B cell (primary cell): ENCODE measurements at regions not wholly inside any gene's neighbourhood (a gene's known extent, or its start where the extent isn't known, plus 50 kb on each side); places are given as distances from the start of the nearest gene placed in this dataset.

Experiments
- ATAC-seq: fragments of 200-7000 bp; cut with Tn5 transposase; one replicate; pipeline ENCODE4 v1.10.0; 2021; ENCODE audit warnings: low read depth, mild to moderate bottlenecking, moderate number of reproducible peaks, moderate library complexity
- CTCF ChIA-PET: fragments of 350-600 bp; sonication (Branson Sonifier 250); formaldehyde crosslinking; loops from one replicate; lab custom pipeline; 2021; ENCODE audit warnings: antibody characterized with exemption, inconsistent platforms; lab: Charles Lee
- POLR2A ChIA-PET: fragments of 350-600 bp; sonication (Branson Sonifier 250); formaldehyde crosslinking; loops from one replicate; lab custom pipeline; 2021; ENCODE audit warnings: antibody characterized with exemption; lab: Charles Lee
- DNase-seq: peaks from one replicate; pipeline ENCODE4 v3.0.0; 2013
- H2AFZ ChIP-seq: 2 replicates; pipeline ENCODE4 v1.6.1; 2012; ENCODE audit warnings: mild to moderate bottlenecking, low read depth, low read length; ENCODE audit not compliant: insufficient read depth, poor library complexity, severe bottlenecking
- H3K27ac ChIP-seq, 2 donors: 1 replicate in 1 of 2; 2 replicates in 1 of 2; pipeline ENCODE4 v1.5.1; 2012 to 2013; ENCODE audit warnings: low read length in 2 of 2, mild to moderate bottlenecking in 2 of 2, moderate library complexity in 1 of 2
- H3K27me3 ChIP-seq, 4 experiments: fragments of 200-600 bp in 1 of 4; sonication (generic) in 1 of 4; replicated peaks in 1 of 4; 1 replicate in 2 of 4; 2 replicates in 2 of 4; pipeline versions ENCODE4 v1.6.1 to v1.7.0; 2013 to 2016; ENCODE audit warnings: low read length in 3 of 4, mild to moderate bottlenecking in 2 of 4, mixed read lengths in 1 of 4, moderate library complexity in 1 of 4; ENCODE audit not compliant: insufficient read depth in 4 of 4, control insufficient read depth in 3 of 4; ENCODE audit errors: control extremely low read depth in 1 of 4
- H3K36me3 ChIP-seq, 2 experiments: replicated peaks in 1 of 2; 1 replicate in 1 of 2; 2 replicates in 1 of 2; pipeline versions ENCODE4 v1.6.1 to v1.7.1; 2013; ENCODE audit warnings: low read length in 1 of 2; ENCODE audit not compliant: insufficient read depth in 2 of 2, control insufficient read depth in 1 of 2; ENCODE audit errors: control extremely low read depth in 1 of 2, extremely low read depth in 1 of 2
- H3K4me1 ChIP-seq, 2 donors: fragments of 200-600 bp in 1 of 2; sonication (generic) in 1 of 2; 1 replicate in 1 of 2; 2 replicates in 1 of 2; pipeline versions ENCODE4 v1.5.1 to v1.6.1; 2013 to 2017; ENCODE audit warnings: low read length in 2 of 2; ENCODE audit not compliant: control insufficient read depth in 2 of 2, insufficient read depth in 2 of 2
- H3K4me2 ChIP-seq: replicated peaks from 2 replicates; pipeline ENCODE3; 2012; ENCODE audit warnings: mild to moderate bottlenecking, low read depth, low read length; ENCODE audit not compliant: poor library complexity, severe bottlenecking
- H3K4me3 ChIP-seq, 5 experiments: fragments of 200-600 bp in 1 of 5; sonication (generic) in 1 of 5; 1 replicate in 3 of 5; 2 replicates in 2 of 5; pipeline versions ENCODE4 v1.5.1 to v1.7.0; 2011 to 2016; ENCODE audit warnings: low read length in 4 of 5, mild to moderate bottlenecking in 4 of 5, low read depth in 2 of 5, control low read depth in 1 of 5, moderate library complexity in 1 of 5; ENCODE audit not compliant: insufficient read depth in 1 of 5; ENCODE audit errors: control extremely low read depth in 1 of 5, extremely low read depth in 1 of 5
- H3K79me2 ChIP-seq: fragments of 200-600 bp; sonication (generic); one replicate; pipeline ENCODE4 v1.6.0; 2016; ENCODE audit warnings: low read length; ENCODE audit not compliant: control insufficient read depth, insufficient read depth
- H3K9ac ChIP-seq: fragments of 200-600 bp; sonication (generic); 2 replicates; pipeline ENCODE4 v1.6.1; 2017; ENCODE audit warnings: mild to moderate bottlenecking, low read length, moderate library complexity
- H3K9me3 ChIP-seq, 3 donors: one replicate each; pipeline versions ENCODE4 v1.6.1 to v1.7.1; 2013; ENCODE audit warnings: low read length in 2 of 3; ENCODE audit not compliant: control insufficient read depth in 2 of 3, insufficient read depth in 1 of 3; ENCODE audit errors: control extremely low read depth in 1 of 3
- H4K20me1 ChIP-seq: 2 replicates; pipeline ENCODE4 v1.6.0; 2012; ENCODE audit warnings: mild to moderate bottlenecking, low read length; ENCODE audit not compliant: insufficient read depth, control insufficient read depth, poor library complexity, severe bottlenecking
- H3K27ac Mint-ChIP-seq: one replicate; pipeline ENCODE4 v1.8.0; 2021; ENCODE audit warnings: mixed read lengths
- H3K27me3 Mint-ChIP-seq: one replicate; pipeline ENCODE4 v1.8.0; 2021; ENCODE audit warnings: mixed read lengths
- H3K4me1 Mint-ChIP-seq: one replicate; pipeline ENCODE4 v1.8.0; 2021; ENCODE audit warnings: mixed read lengths
- H3K4me3 Mint-ChIP-seq: one replicate; pipeline ENCODE4 v1.8.0; 2021; ENCODE audit warnings: mixed read lengths
- H3K9me3 Mint-ChIP-seq: one replicate; pipeline ENCODE4 v1.8.0; 2022; ENCODE audit warnings: mixed read lengths; ENCODE audit not compliant: insufficient read depth
- EZH2 ChIP-seq: IDR thresholded peaks from 2 replicates; pipeline ENCODE4 v1.6.1; 2012; ENCODE audit warnings: borderline replicate concordance, low read depth, mild to moderate bottlenecking, moderate library complexity, low read length; ENCODE audit not compliant: insufficient read depth, poor library complexity, severe bottlenecking
- WGBS: methylation state at CpG from one replicate; pipeline ENCODE4 v1.1.5; 2013; ENCODE audit warnings: missing lambda C conversion rate; ENCODE audit not compliant: insufficient coverage; 5-methylcytosine and 5-hydroxymethylcytosine counted together
- intact Hi-C: fragments of 100-400 bp; cut with micrococcal nuclease; formaldehyde crosslinking; loops from one replicate; pipeline ENCODE4 v1.10.0; 2022
- TF ChIP-seq, protein P1 (sequence below): fragments of 200-600 bp; IDR thresholded peaks from one replicate; pipeline ENCODE4 v1.8.0; 2022; ENCODE audit warnings: antibody characterized with exemption, mild to moderate bottlenecking

DNA sequence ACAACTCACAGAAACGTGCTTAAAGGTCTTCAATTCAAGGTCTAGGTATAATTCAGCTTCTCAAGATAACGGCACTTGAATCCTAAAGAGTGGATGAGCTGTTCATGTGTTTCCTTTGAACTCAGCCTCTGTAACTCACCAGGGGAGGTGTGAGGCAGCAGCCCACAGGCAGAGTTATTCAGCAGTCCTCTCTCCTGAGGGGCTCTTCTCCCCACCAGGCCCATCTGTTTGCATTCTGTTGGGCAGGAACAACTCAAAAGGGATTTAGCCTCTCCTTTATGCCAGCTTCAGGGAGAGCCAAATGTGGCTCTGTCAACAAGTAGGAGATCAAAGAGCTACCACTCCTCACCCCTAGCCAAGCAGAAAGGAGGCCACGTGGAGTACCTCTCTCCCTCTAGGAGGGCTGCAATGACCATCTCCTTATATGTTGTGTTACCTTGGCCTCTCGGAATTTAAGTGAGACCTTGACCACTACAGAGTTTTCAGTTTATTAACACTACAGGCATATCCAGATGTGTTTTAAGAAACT is 151.2 kb downstream of the SPATA18 start:
- Histone ChIP-seq H3K9ac (no peak overlapping the region), H3K4me1 (no peaks in the 10 kb centered on the region), H3K9me3 (no peaks in the 10 kb centered on the region), H3K27ac (no peak overlapping the region), H3K4me3 (no peak overlapping the region), H2AFZ (no peak overlapping the region), H4K20me1 (no peaks in the 10 kb centered on the region), H3K79me2 (no peaks in the 10 kb centered on the region), H3K27me3 (no peaks in the 10 kb centered on the region), H3K36me3 (no peaks in the 10 kb centered on the region), H3K4me2 (no peak overlapping the region)
- no peak for ATAC-seq
- ChIA-PET CTCF (no interaction called here), POLR2A (no interaction called here)
- Mint-ChIP-seq H3K27ac (no peak overlapping the region), H3K9me3 (no peaks in the 10 kb centered on the region), H3K27me3 (no peaks in the 10 kb centered on the region), H3K4me3 (no peak overlapping the region), H3K4me1 (no peaks in the 10 kb centered on the region)
- TF ChIP-seq, protein P1, sequence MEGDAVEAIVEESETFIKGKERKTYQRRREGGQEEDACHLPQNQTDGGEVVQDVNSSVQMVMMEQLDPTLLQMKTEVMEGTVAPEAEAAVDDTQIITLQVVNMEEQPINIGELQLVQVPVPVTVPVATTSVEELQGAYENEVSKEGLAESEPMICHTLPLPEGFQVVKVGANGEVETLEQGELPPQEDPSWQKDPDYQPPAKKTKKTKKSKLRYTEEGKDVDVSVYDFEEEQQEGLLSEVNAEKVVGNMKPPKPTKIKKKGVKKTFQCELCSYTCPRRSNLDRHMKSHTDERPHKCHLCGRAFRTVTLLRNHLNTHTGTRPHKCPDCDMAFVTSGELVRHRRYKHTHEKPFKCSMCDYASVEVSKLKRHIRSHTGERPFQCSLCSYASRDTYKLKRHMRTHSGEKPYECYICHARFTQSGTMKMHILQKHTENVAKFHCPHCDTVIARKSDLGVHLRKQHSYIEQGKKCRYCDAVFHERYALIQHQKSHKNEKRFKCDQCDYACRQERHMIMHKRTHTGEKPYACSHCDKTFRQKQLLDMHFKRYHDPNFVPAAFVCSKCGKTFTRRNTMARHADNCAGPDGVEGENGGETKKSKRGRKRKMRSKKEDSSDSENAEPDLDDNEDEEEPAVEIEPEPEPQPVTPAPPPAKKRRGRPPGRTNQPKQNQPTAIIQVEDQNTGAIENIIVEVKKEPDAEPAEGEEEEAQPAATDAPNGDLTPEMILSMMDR = no peak
- no peak for TF ChIP-seq EZH2
- WGBS = 89% methylated on average over 1 of the region's 4 CpGs
- intact Hi-C loops = no loop called here
- DNase-seq = no peak

GRCh38 chr4:52202931-52203330 is 151.8 kb downstream of the SPATA18 start:
- Mint-ChIP-seq H3K4me1 (no peaks in the 10 kb centered on the region), H3K27me3 (no peaks in the 10 kb centered on the region), H3K27ac (no peak overlapping the region), H3K9me3 (no peaks in the 10 kb centered on the region), H3K4me3 (no peak overlapping the region)
- no peaks in the 10 kb centered on the region for H3K9me3 ChIP-seq
- H3K9ac ChIP-seq = no peak overlapping the region
- intact Hi-C loops = no loop called here
- no peak overlapping the region for H3K27ac ChIP-seq
- H4K20me1 ChIP-seq = no peaks in the 10 kb centered on the region
- H3K79me2 ChIP-seq = no peaks in the 10 kb centered on the region
- no peaks in the 10 kb centered on the region for H3K4me1 ChIP-seq
- WGBS = no CpG with 5 or more reads among the region's 1 CpG
- ChIA-PET POLR2A (no interaction called here), CTCF (no interaction called here)
- DNase-seq (no peak), ATAC-seq (no peak)
- TF ChIP-seq, protein P1 = no peak
- no peak for TF ChIP-seq EZH2
- no peaks in the 10 kb centered on the region for H3K36me3 ChIP-seq
- H3K4me2 ChIP-seq = no peak overlapping the region
- H2AFZ ChIP-seq = no peak overlapping the region
- H3K27me3 ChIP-seq = no peaks in the 10 kb centered on the region
- no peak overlapping the region for H3K4me3 ChIP-seq
